K562 (cell line): ENCODE measurements at regions not wholly inside any gene's neighbourhood (a gene's known extent, or its start where the extent isn't known, plus 50 kb on each side); places are given as distances from the start of the nearest gene placed in this dataset.
A peak's percentile ranks its signal among the peaks of the same experiment; 100 is the strongest.

ENCODE experiments used
- ATAC-seq: fragments of 200-7000 bp; cut with Tn5 transposase; 3 replicates; pipeline ENCODE4 v1.9.1; 2020; ENCODE audit warnings: moderate library complexity
- BruUV-seq: library from RNA; stranded (reverse); fragments of 400-500 nt; replicated peaks from 2 replicates; lab custom pipeline; 2021; lab: Mats Ljungman, UMichigan
- CTCF ChIA-PET: fragments of 300-600 bp; formaldehyde crosslinking; extraction: SDS; loops from one replicate; lab custom pipeline; 2021; ENCODE audit warnings: low intra/inter-chr PET ratio; lab: Yijun Ruan, JAX
- POLR2A ChIA-PET: fragments of 300-600, 350-650 bp; sonication (Branson Sonifier 250); formaldehyde crosslinking; extraction: SDS; loops from one replicate; lab custom pipeline; 2021; ENCODE audit warnings: antibody characterized with exemption, inconsistent platforms; lab: Yijun Ruan, JAX
- DNase-seq, 4 experiments: peaks; one replicate each; pipeline versions ENCODE4 v3.0.0 to v3.0.0-alpha.2; 2011 to 2018; ENCODE audit warnings: low spot score in 3 of 4, mixed read lengths in 3 of 4; ENCODE audit errors: extremely low read depth in 1 of 4
- FAIRE-seq: peaks from 2 replicates; lab custom pipeline; 2011; peaks lifted over from hg19 to GRCh38; lab: Jason Lieb, UNC
- H2AFZ ChIP-seq: 2 replicates; pipeline ENCODE4 v1.6.0; 2011; ENCODE audit warnings: low read depth, low read length, control low read depth, inconsistent platforms
- H3K27ac ChIP-seq: fragments of 200-600 bp; 3 replicates; pipeline ENCODE4 v1.8.0; 2011; ENCODE audit warnings: low read depth, mild to moderate bottlenecking, control low read depth, inconsistent platforms, low read length, moderate library complexity, mixed read lengths; ENCODE audit errors: extremely low read depth
- H3K27me3 ChIP-seq, 2 experiments: fragments of 300-600 bp in 1 of 2; 2 replicates in 1 of 2; 3 replicates in 1 of 2; pipeline versions ENCODE4 v1.6.0 to v1.8.0; 2011; ENCODE audit warnings: inconsistent platforms in 2 of 2, low read length in 2 of 2, mild to moderate bottlenecking in 1 of 2, mixed read lengths in 1 of 2, moderate library complexity in 1 of 2; ENCODE audit not compliant: control insufficient read depth in 2 of 2, insufficient read depth in 2 of 2
- H3K36me3 ChIP-seq: fragments of 300-600 bp; 3 replicates; pipeline ENCODE4 v1.8.0; 2011; ENCODE audit warnings: mild to moderate bottlenecking, low read length, inconsistent platforms; ENCODE audit not compliant: control insufficient read depth, insufficient read depth
- H3K4me1 ChIP-seq, 2 experiments: fragments of 200-600 bp in 1 of 2; replicated peaks in 1 of 2; 2 replicates in 1 of 2; 3 replicates in 1 of 2; pipeline versions ENCODE4 v1.5.1 to v1.8.0; 2011; ENCODE audit warnings: inconsistent platforms in 2 of 2, low read length in 2 of 2, mild to moderate bottlenecking in 1 of 2, mixed read lengths in 1 of 2, moderate library complexity in 1 of 2; ENCODE audit not compliant: control insufficient read depth in 2 of 2, insufficient read depth in 2 of 2
- H3K4me2 ChIP-seq: 2 replicates; pipeline ENCODE4 v1.6.1; 2011; ENCODE audit warnings: low read length, control low read depth, inconsistent platforms, mixed read lengths; ENCODE audit not compliant: insufficient read depth
- H3K4me3 ChIP-seq: fragments of 200-600 bp; sonication (generic), shearing (Covaris generic); 2 replicates; pipeline ENCODE4 v1.5.1; 2016; ENCODE audit warnings: control low read depth, inconsistent platforms
- H3K79me2 ChIP-seq: fragments of 200-600 bp; 3 replicates; pipeline ENCODE4 v1.8.0; 2011; ENCODE audit warnings: low read length, inconsistent platforms; ENCODE audit not compliant: control insufficient read depth, insufficient read depth
- H3K9ac ChIP-seq, 2 experiments: 2 replicates each; pipeline versions ENCODE4 v1.6.0 to v1.6.1; 2011; ENCODE audit warnings: low read depth in 2 of 2, low read length in 2 of 2, control low read depth in 1 of 2, inconsistent platforms in 1 of 2, mild to moderate bottlenecking in 1 of 2, mixed read lengths in 1 of 2; ENCODE audit not compliant: insufficient read depth in 1 of 2
- H3K9me1 ChIP-seq: one replicate; pipeline ENCODE4 v1.6.0; 2011; ENCODE audit warnings: inconsistent platforms, mild to moderate bottlenecking, low read length, moderate library complexity; ENCODE audit not compliant: control insufficient read depth, insufficient read depth
- H3K9me3 ChIP-seq: replicated peaks from 2 replicates; pipeline ENCODE4 v1.5.1; 2011; ENCODE audit warnings: low read depth, low read length, inconsistent platforms; ENCODE audit not compliant: control insufficient read depth, insufficient read depth
- H4K20me1 ChIP-seq: replicated peaks from 2 replicates; pipeline ENCODE4 v1.6.1; 2011; ENCODE audit warnings: low read length, inconsistent platforms, mixed read lengths; ENCODE audit not compliant: control insufficient read depth, insufficient read depth
- CBX1 ChIP-seq: sonication (generic); IDR thresholded peaks from 2 replicates; pipeline ENCODE4 v1.6.1; 2016; ENCODE audit warnings: antibody characterized with exemption, low read depth, mild to moderate bottlenecking
- CBX3 ChIP-seq, 2 experiments: IDR thresholded peaks; 1 replicate in 1 of 2; 2 replicates in 1 of 2; pipeline ENCODE4 v1.6.1; 2012; ENCODE audit warnings: inconsistent platforms in 2 of 2, low read length in 2 of 2, borderline replicate concordance in 1 of 2, control low read depth in 1 of 2
- DNMT1 ChIP-seq: fragments of 450-650 bp; IDR thresholded peaks from 2 replicates; pipeline ENCODE4 v1.6.1; 2016; ENCODE audit warnings: antibody characterized with exemption, mild to moderate bottlenecking
- GATA2 ChIP-seq: sonication (generic); formaldehyde crosslinking; IDR thresholded peaks from 2 replicates; pipeline ENCODE4 v1.4.0; 2020; ENCODE audit warnings: mild to moderate bottlenecking, missing genetic modification reagents
- KHSRP ChIP-seq: fragments of 450-650 bp; IDR thresholded peaks from 2 replicates; pipeline ENCODE4 v1.6.1; 2017
- LCOR ChIP-seq: sonication (generic); formaldehyde crosslinking; IDR thresholded peaks from 2 replicates; pipeline ENCODE4 v1.8.0; 2022; ENCODE audit warnings: mild to moderate bottlenecking, missing genetic modification reagents
- SMARCE1 ChIP-seq: fragments of 450-650 bp; IDR thresholded peaks from 2 replicates; pipeline ENCODE4 v1.7.1; 2016; ENCODE audit warnings: mild to moderate bottlenecking
- SPI1 ChIP-seq: IDR thresholded peaks from 2 replicates; pipeline ENCODE4 v1.6.1; 2011; ENCODE audit warnings: low read depth, low read length, control low read depth, borderline replicate concordance
- WGBS: fragments of 100-300 bp; shearing (Covaris generic); methylation state at CpG from one replicate; pipeline ENCODE4 v1.1.6; 2016; ENCODE audit warnings: low coverage, mixed read lengths; ENCODE audit not compliant: insufficient coverage; ENCODE audit errors: missing lambda C conversion rate; 5-methylcytosine and 5-hydroxymethylcytosine counted together
- in situ Hi-C: fragments of 300-500 bp; cut with MboI; formaldehyde crosslinking; loops from 4 replicates; pipeline ENCODE4 v1.15.0; 2018; ENCODE audit warnings: inconsistent platforms, mixed read lengths
- intact Hi-C: fragments of 100-400 bp; cut with micrococcal nuclease; formaldehyde crosslinking; loops from 2 replicates; pipeline ENCODE4 v1.14.2; 2022
- TF ChIP-seq, protein P1 (sequence below), 3 experiments: IDR thresholded peaks in 2 of 3; conservative IDR thresholded peaks in 1 of 3; 2 replicates each; pipeline ENCODE4 v1.5.1; 2011 to 2012; ENCODE audit warnings: low read length in 3 of 3, mild to moderate bottlenecking in 3 of 3, control low read depth in 2 of 3, improper control_type of control experiment in 1 of 3, inconsistent platforms in 1 of 3, low read depth in 1 of 3, mixed read lengths in 1 of 3, moderate library complexity in 1 of 3; ENCODE audit not compliant: insufficient read depth in 2 of 3
- TF ChIP-seq, protein P2 (sequence below), 2 experiments: fragments of 450-650 bp; formaldehyde crosslinking in 1 of 2; IDR thresholded peaks; 2 replicates each; pipeline versions ENCODE4 v1.4.0 to v1.6.1; 2014 to 2020; ENCODE audit warnings: mild to moderate bottlenecking in 2 of 2, borderline replicate concordance in 1 of 2, low read depth in 1 of 2
- TF ChIP-seq, protein P3 (sequence below): sonication (generic); formaldehyde crosslinking; IDR thresholded peaks from 2 replicates; pipeline ENCODE4 v1.8.0; 2022; ENCODE audit warnings: mild to moderate bottlenecking, missing genetic modification reagents

DNA sequence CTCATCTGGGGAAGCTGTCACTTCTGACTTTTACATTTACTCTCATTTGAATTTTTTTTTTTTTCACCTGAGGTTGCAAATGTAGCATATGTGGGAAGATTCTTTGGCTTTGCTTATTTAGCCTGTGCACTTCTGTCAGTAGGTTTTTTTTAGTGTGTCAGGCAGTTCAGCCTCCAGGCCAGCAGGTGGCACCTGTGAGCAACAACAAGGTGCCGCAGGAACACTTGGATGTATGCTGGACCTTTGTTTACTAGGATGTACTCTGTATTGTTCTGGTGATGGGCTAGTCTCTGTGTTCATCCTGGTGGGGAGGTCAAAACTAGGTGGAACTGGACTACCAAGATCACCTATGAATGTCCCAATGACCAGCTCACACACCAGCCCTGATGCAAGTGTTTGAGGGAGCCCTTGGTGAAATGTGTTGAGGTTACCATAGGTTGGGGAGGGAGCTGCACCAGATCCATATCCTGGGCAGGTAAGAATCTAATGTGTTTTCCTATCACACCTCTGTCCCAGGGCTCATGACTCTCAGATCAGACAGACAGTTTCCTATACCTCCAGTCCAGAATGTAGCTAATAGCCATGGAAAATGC is 618.2 kb downstream of the BRINP3 start:
- DNase-seq (peak; percentile 26 to 59 (median 42)), ATAC-seq (peak; percentile 47; the same call in 1 of the 3 replicates), FAIRE-seq (peak; percentile 69)
- intact Hi-C loops (no loop called here), in situ Hi-C loops (no loop called here)
- no peaks in the 10 kb centered on the region for H3K4me1 ChIP-seq
- no peak overlapping the region for H2AFZ ChIP-seq
- no peak overlapping the region for H3K4me3 ChIP-seq
- H3K9me1 ChIP-seq, result no peaks in the 10 kb centered on the region
- H3K36me3 ChIP-seq, result no peaks in the 10 kb centered on the region
- BruUV-seq, result no TSS peak
- WGBS, result 30% methylated on average over 1 of the region's 1 CpG
- 0 out of 2 replicates have a peak, but pooled peaks cover 2% of the 10 kb centered on the region for H3K9me3 ChIP-seq
- H4K20me1 ChIP-seq, result no peaks in the 10 kb centered on the region
- no peaks in the 10 kb centered on the region for H3K27me3 ChIP-seq
- POLR2A ChIA-PET, result no interaction called here
- no peak overlapping the region for H3K9ac ChIP-seq
- H3K4me2 ChIP-seq, result no peak overlapping the region
- CTCF ChIA-PET, result no interaction called here
- H3K27ac ChIP-seq, result no peak overlapping the region
- no peaks in the 10 kb centered on the region for H3K79me2 ChIP-seq
- TF ChIP-seq, protein P1, sequence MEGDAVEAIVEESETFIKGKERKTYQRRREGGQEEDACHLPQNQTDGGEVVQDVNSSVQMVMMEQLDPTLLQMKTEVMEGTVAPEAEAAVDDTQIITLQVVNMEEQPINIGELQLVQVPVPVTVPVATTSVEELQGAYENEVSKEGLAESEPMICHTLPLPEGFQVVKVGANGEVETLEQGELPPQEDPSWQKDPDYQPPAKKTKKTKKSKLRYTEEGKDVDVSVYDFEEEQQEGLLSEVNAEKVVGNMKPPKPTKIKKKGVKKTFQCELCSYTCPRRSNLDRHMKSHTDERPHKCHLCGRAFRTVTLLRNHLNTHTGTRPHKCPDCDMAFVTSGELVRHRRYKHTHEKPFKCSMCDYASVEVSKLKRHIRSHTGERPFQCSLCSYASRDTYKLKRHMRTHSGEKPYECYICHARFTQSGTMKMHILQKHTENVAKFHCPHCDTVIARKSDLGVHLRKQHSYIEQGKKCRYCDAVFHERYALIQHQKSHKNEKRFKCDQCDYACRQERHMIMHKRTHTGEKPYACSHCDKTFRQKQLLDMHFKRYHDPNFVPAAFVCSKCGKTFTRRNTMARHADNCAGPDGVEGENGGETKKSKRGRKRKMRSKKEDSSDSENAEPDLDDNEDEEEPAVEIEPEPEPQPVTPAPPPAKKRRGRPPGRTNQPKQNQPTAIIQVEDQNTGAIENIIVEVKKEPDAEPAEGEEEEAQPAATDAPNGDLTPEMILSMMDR (IDR thresholded peaks at IDR 0.05 in 2 of 3, conservative IDR thresholded peaks at IDR 0.05 in 1 of 3; ENCODE audit: insufficient read depth in 2 of 3, low read depth in 1 of 3, low read length in 3 of 3), result peak; percentile 48 to 69 (median 50)
- TF ChIP-seq SMARCE1 (no peak), LCOR (no peak), CBX1 (peak; percentile 41; the same call in 1 of the 2 replicates), CBX3 (IDR thresholded peaks at IDR 0.05; ENCODE audit: borderline replicate concordance in 1 of 2, low read length in 2 of 2) (peak in 1 of 2 experiments; percentile 57; a peak in 1 of 3 replicates), DNMT1 (no peak), SPI1 (no peak), GATA2 (CRISPR knock-in tag) (no peak), KHSRP (no peak)
- TF ChIP-seq, protein P2, sequence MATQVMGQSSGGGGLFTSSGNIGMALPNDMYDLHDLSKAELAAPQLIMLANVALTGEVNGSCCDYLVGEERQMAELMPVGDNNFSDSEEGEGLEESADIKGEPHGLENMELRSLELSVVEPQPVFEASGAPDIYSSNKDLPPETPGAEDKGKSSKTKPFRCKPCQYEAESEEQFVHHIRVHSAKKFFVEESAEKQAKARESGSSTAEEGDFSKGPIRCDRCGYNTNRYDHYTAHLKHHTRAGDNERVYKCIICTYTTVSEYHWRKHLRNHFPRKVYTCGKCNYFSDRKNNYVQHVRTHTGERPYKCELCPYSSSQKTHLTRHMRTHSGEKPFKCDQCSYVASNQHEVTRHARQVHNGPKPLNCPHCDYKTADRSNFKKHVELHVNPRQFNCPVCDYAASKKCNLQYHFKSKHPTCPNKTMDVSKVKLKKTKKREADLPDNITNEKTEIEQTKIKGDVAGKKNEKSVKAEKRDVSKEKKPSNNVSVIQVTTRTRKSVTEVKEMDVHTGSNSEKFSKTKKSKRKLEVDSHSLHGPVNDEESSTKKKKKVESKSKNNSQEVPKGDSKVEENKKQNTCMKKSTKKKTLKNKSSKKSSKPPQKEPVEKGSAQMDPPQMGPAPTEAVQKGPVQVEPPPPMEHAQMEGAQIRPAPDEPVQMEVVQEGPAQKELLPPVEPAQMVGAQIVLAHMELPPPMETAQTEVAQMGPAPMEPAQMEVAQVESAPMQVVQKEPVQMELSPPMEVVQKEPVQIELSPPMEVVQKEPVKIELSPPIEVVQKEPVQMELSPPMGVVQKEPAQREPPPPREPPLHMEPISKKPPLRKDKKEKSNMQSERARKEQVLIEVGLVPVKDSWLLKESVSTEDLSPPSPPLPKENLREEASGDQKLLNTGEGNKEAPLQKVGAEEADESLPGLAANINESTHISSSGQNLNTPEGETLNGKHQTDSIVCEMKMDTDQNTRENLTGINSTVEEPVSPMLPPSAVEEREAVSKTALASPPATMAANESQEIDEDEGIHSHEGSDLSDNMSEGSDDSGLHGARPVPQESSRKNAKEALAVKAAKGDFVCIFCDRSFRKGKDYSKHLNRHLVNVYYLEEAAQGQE (IDR thresholded peaks at IDR 0.05; ENCODE audit: borderline replicate concordance), result peak; percentile 11; the same call in 1 of the 2 replicates
- TF ChIP-seq, protein P2 (CRISPR knock-in tag; IDR thresholded peaks at IDR 0.05; ENCODE audit: low read depth), result no peak
- TF ChIP-seq, protein P3, sequence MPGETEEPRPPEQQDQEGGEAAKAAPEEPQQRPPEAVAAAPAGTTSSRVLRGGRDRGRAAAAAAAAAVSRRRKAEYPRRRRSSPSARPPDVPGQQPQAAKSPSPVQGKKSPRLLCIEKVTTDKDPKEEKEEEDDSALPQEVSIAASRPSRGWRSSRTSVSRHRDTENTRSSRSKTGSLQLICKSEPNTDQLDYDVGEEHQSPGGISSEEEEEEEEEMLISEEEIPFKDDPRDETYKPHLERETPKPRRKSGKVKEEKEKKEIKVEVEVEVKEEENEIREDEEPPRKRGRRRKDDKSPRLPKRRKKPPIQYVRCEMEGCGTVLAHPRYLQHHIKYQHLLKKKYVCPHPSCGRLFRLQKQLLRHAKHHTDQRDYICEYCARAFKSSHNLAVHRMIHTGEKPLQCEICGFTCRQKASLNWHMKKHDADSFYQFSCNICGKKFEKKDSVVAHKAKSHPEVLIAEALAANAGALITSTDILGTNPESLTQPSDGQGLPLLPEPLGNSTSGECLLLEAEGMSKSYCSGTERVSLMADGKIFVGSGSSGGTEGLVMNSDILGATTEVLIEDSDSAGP (CRISPR knock-in tag), result no peak
